SK-N-MC (cell line): ENCODE measurements at regions not wholly inside any gene's neighbourhood (a gene's known extent, or its start where the extent isn't known, plus 50 kb on each side); places are given as distances from the start of the nearest gene placed in this dataset.

Experiments used
- DNase-seq: peaks from one replicate; pipeline ENCODE4 v3.0.0-alpha.2; 2011; ENCODE audit warnings: low read depth, low spot score
- H3K27ac ChIP-seq: fragments of 200-600 bp; sonication (generic); 2 replicates; pipeline ENCODE4 v1.5.1; 2016; ENCODE audit warnings: mixed run types
- H3K36me3 ChIP-seq: fragments of 200-600 bp; sonication (generic); 2 replicates; pipeline ENCODE4 v1.6.1; 2017; ENCODE audit warnings: antibody characterized with exemption, low read length, mixed read lengths; ENCODE audit not compliant: insufficient read depth
- H3K4me3 ChIP-seq: fragments of 200-600 bp; sonication (generic); 2 replicates; pipeline ENCODE4 v1.5.1; 2016
- H3K9ac ChIP-seq: fragments of 200-600 bp; sonication (generic); 2 replicates; pipeline ENCODE4 v1.8.0; 2017; ENCODE audit warnings: mixed run types, mixed read lengths; ENCODE audit not compliant: insufficient read length
- H3K9me3 ChIP-seq: fragments of 200-600 bp; sonication (generic); 2 replicates; pipeline ENCODE4 v1.6.1; 2017; ENCODE audit warnings: low read depth, mild to moderate bottlenecking, antibody characterized with exemption, low read length, moderate library complexity, mixed read lengths
- EZH2 ChIP-seq: fragments of 200-600 bp; sonication (generic); IDR thresholded peaks from one replicate; pipeline ENCODE4 v1.6.1; 2017; ENCODE audit warnings: antibody characterized with exemption
- FOXP2 ChIP-seq: optimal IDR thresholded peaks from 2 replicates; pipeline ENCODE3; 2011; ENCODE audit warnings: mild to moderate bottlenecking, moderate library complexity; ENCODE audit not compliant: insufficient read depth; ENCODE audit errors: extremely low read length, control extremely low read depth
- POLR2AphosphoS5 ChIP-seq: IDR thresholded peaks from 2 replicates; pipeline ENCODE4 v1.6.1; 2012; ENCODE audit warnings: mild to moderate bottlenecking, low read depth, low read length, borderline replicate concordance

DNA sequence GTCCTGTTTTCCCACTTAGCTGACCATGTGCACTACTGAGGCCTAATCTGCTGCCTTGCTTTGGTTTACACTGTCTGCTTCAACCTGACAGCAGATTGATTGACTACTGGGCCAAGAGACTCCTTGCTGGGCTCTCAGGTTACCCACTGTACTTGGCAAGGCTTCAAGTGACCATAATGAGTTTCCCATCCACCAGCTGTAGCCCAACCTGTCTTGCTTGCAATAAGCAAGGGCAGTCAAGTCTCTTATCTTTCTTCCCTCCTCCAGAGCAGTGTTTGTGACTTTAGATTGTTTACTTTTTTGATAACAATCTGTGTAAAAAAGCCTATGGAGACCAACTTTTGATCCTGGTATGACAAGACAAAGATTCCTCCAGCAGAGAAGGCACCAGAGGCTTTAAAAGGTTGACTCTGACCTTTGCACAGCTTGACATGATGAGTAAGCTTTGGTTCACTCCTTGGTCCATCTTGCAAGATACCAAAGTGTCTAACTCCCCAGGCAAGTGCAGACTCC is 912.3 kb upstream of the SEMA6A start:
- TF ChIP-seq POLR2AphosphoS5 (no peak), EZH2 (no peak), FOXP2 (no peak)

DNA sequence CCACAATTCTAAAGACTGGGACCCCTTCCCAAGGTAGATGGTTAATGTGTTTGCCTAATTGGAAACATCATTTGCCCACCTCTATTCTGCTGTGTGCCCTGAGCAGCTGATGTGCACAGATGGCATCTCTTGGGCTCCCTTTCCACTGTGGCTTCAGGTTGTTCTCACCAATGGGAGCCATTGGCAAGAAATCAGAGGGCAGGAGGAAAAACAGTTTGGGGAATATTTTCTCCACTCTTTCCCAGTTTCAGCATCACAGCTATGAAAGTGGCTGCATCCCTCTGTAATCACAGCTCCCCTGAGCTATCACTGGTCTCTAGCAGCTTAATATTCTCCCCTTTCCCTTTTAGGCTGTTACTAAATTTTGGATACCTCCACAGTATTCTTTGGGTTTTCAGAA is 911.6 kb upstream of the SEMA6A start:
- no peak for DNase-seq
- TF ChIP-seq FOXP2 (no peak), POLR2AphosphoS5 (no peak), EZH2 (no peak)
- no peak overlapping the region for H3K4me3 ChIP-seq
- H3K9me3 ChIP-seq: no peaks in the 10 kb centered on the region
- H3K27ac ChIP-seq: no peak overlapping the region
- H3K36me3 ChIP-seq: no peaks in the 10 kb centered on the region
- H3K9ac ChIP-seq: no peak overlapping the region

More for the DNA sequence above, 912.3 kb upstream of the SEMA6A start:
- Histone ChIP-seq H3K9ac (no peak overlapping the region), H3K36me3 (no peaks in the 10 kb centered on the region), H3K9me3 (no peaks in the 10 kb centered on the region), H3K4me3 (no peak overlapping the region), H3K27ac (no peak overlapping the region)
- no peak for DNase-seq

DNA sequence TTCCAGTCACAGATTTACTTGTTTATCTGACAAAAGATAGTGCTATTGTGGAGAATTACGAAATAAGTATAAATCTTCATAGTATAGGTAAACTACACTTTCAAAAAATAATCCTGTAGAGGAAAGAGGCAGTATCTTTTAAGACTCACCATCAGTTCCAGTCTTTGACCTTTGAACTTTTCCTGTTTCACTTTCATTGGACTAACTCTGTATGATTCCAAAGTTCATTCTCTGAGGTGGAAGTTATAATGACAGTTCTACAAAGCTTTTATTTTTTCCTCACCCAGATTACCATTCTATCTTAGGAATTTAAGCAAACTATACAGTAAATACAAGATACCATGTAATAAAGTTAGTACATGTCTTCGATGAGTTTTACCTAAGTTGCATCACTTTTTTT is 901.3 kb upstream of the SEMA6A start:
- no peaks in the 10 kb centered on the region for H3K9me3 ChIP-seq
- H3K36me3 ChIP-seq: no peaks in the 10 kb centered on the region
- no peak overlapping the region for H3K27ac ChIP-seq
- no peak overlapping the region for H3K9ac ChIP-seq
- no peak overlapping the region for H3K4me3 ChIP-seq
- TF ChIP-seq FOXP2 (no peak), POLR2AphosphoS5 (no peak), EZH2 (no peak)
- no peak for DNase-seq

DNA sequence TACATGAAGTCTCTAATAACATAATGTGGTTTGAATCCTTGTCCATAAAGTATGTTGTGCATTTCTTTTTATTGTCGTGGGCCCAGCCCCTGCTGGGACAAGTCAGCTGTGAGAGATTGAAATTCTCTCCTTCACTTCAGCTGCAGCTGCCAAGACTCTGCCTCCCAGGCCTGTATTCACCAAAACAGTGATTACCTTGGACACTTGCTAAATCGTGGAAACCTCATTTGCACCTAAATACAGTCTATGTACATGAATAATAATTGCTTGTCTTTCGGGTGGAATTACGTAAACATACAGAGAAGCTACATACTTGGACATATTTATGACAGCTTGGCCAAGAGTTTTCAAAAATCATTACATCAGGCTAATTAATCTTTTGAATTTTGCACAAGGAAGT is 898.5 kb upstream of the SEMA6A start:
- Histone ChIP-seq H3K36me3 (no peaks in the 10 kb centered on the region), H3K27ac (no peak overlapping the region), H3K9me3 (no peaks in the 10 kb centered on the region), H3K4me3 (no peak overlapping the region), H3K9ac (no peak overlapping the region)
- TF ChIP-seq POLR2AphosphoS5 (no peak), EZH2 (no peak), FOXP2 (no peak)
- DNase-seq: no peak

DNA sequence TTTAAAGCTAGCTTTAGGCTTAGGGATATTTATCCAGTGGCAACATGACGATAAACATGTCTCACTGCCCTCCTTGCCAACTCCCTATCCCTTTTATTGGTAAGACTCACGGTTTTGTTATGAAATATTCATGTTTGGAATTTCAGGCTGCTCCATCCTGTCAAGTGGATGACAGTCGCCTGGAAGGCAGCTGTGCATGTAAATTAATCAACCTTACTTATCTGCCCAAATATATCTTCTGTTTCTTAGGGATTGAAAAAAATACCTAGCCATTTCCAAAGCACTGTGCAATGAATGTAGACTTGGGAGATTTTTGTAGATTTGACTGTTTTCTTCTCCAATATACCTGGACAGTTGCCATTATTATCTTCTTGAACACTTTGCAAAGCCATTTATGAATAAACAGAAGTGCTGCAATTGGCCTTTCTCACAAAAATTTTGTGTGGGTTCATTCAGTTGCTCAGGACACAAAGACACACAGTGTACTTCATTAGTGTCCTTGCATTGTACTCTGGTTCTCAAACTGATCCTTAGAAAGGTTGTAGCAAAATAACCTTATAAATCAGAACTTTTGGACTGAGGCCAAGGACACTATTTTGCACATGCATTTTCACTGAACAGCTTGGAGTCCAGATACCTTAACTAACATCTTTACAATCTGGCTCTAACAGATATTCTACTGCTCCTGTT is 889.4 kb upstream of the SEMA6A start:
- Histone ChIP-seq H3K27ac (no peak overlapping the region), H3K9ac (no peak overlapping the region), H3K36me3 (no peaks in the 10 kb centered on the region), H3K9me3 (no peaks in the 10 kb centered on the region), H3K4me3 (no peak overlapping the region)
- TF ChIP-seq POLR2AphosphoS5 (no peak), FOXP2 (no peak), EZH2 (no peak)
- DNase-seq: no peak

DNA sequence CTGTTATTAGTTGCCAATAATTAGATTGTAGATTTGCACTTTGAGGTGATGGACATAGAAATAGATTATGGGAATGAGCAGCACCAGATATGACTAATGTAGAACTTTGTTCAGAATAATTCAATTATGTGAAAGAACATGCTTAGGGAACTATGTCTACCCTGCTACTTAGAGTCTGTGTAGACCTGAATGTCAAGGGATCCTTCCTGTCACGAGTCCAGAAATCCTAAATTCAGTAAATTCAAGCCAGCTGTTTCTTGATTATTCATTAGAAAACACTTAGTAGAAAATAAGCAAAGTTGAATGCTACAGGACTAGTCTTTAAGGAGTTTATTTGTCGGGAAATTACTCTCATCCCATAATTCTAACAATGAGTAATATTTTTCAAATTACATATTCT is 887.3 kb upstream of the SEMA6A start:
- H3K9me3 ChIP-seq: no peaks in the 10 kb centered on the region
- no peak for DNase-seq

DNA sequence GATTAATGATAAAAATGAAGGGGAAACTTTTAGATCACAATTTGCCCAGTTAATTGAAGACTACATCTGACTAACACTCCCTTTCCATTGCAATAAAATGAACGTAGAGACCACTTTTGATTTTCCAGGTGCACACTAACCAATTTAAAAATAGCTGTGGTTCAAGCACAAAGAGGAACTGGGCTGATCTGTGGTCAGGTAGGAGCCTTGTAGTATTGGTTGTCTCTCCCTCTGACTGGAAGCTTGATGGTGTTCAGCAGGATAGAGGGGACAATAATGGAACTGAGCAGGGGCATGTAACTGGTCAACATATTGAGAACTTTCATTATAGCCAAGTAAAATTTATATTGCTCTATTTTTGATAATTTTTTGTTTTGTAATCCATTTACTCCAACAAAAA is 886.8 kb upstream of the SEMA6A start:
- Histone ChIP-seq H3K4me3 (no peak overlapping the region), H3K27ac (no peak overlapping the region)
- DNase-seq: no peak

More for the DNA sequence above, 887.3 kb upstream of the SEMA6A start:
- Histone ChIP-seq H3K9ac (no peak overlapping the region), H3K27ac (no peak overlapping the region), H3K4me3 (no peak overlapping the region), H3K36me3 (no peaks in the 10 kb centered on the region)
- TF ChIP-seq POLR2AphosphoS5: no peak

DNA sequence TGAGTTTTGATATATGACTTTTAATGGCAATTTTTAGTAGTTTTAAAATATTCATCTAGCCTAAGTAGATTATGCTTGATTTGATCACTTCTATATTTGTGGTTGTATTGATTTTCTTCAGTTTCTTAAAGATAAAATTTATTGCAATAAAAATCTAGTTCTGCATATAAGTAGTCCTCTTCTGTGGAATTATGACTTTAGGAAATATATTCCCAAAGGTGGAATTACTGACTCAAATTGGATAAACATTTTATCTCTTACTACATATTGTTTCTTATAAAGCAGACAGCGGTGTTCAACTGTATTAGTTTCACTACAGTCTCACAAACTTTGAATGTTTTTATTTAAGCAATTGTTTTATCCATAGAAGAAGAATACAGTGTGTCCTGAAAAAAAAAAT is 883.0 kb upstream of the SEMA6A start:
- no peak overlapping the region for H3K9ac ChIP-seq
- no peak overlapping the region for H3K27ac ChIP-seq
- DNase-seq: no peak
- TF ChIP-seq POLR2AphosphoS5 (no peak), EZH2 (no peak), FOXP2 (no peak)
- no peaks in the 10 kb centered on the region for H3K36me3 ChIP-seq
- H3K9me3 ChIP-seq: no peaks in the 10 kb centered on the region
- H3K4me3 ChIP-seq: no peak overlapping the region

More for the DNA sequence above, 886.8 kb upstream of the SEMA6A start:
- no peak for TF ChIP-seq POLR2AphosphoS5
- TF ChIP-seq FOXP2: no peak
- TF ChIP-seq EZH2: no peak
- Histone ChIP-seq H3K9me3 (no peaks in the 10 kb centered on the region), H3K36me3 (no peaks in the 10 kb centered on the region), H3K9ac (no peak overlapping the region)

DNA sequence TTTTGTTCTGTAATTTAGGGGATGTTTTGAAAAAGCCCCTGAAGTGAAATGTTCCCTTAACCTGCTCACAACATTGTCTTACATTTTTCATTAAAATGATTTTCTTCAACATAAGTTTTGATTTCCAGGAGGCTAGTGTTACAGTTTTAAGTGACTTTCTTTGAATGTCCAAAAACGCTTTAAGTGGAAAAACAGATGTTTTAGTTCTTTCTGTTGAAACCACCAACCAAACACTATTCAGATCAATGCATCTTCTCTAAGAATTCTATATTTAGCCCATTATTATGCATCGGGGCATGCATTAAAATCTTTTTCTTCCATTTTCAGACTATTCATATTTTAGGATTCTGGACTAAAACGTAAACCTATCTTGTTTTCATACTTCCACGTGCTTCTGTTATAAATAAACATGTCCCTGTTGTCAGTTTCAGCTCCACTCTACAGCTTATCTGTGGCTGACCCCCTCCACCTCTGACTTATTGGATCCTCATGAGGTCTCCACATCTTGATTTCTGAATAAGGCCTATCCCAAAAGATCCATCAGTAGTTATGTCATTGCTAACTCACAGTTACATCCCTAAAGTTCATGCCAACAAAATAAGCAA is 882.3 kb upstream of the SEMA6A start:
- no peak for TF ChIP-seq EZH2
- no peaks in the 10 kb centered on the region for H3K36me3 ChIP-seq
- H3K9me3 ChIP-seq: no peaks in the 10 kb centered on the region
- no peak overlapping the region for H3K9ac ChIP-seq
- no peak overlapping the region for H3K27ac ChIP-seq
- H3K4me3 ChIP-seq: no peak overlapping the region
- DNase-seq: no peak
